NCI-H1930 (cell line): ENCODE measurements at regions not wholly inside any gene's neighbourhood (a gene's known extent, or its start where the extent isn't known, plus 50 kb on each side); places are given as distances from the start of the nearest gene placed in this dataset.
"Not testable (repeated sequence)": the region's sequence is repeated elsewhere in the genome, so short reads cannot be mapped to it uniquely, and the experiment has no call there.

Experiments
- DNase-seq, 2 experiments: peaks; one replicate each; lab custom pipeline; 2025; lab: John Stamatoyannopoulos, UW

- no peak for DNase-seq
Observed at GRCh38 chr12:114123108-114123507, 157.0 kb upstream of the RBM19 start.

GRCh38 chr12:114122016-114122415, 155.9 kb upstream of the RBM19 start:
- no peak for DNase-seq

- DNase-seq, result no peak
Observed at GRCh38 chr12:114119316-114119715, 153.2 kb upstream of the RBM19 start.

GRCh38 chr12:114096461-114096860, 130.3 kb upstream of the RBM19 start:
- no peak for DNase-seq

GRCh38 chr12:114093520-114093919, 127.4 kb upstream of the RBM19 start:
- no peak for DNase-seq

- DNase-seq, result no peak
Observed at GRCh38 chr12:114092981-114093380, 126.9 kb upstream of the RBM19 start.

- DNase-seq, result no peak
Observed at GRCh38 chr12:114090211-114090610, 124.1 kb upstream of the RBM19 start.

- DNase-seq, result no peak
Observed at GRCh38 chr12:114073076-114073475, 107.0 kb upstream of the RBM19 start.

- DNase-seq, result no peak
Observed at GRCh38 chr12:114069507-114069906, 103.4 kb upstream of the RBM19 start.

GRCh38 chr12:114064497-114064896, 98.4 kb upstream of the RBM19 start:
- DNase-seq, result no peak

- DNase-seq, result not testable (repeated sequence)
Observed at GRCh38 chr12:114064034-114064433, 97.9 kb upstream of the RBM19 start.

- DNase-seq, result no peak
Observed at GRCh38 chr12:114063435-114063834, 97.3 kb upstream of the RBM19 start.

- not testable (repeated sequence) for DNase-seq
Observed at GRCh38 chr12:114056351-114056750, 90.2 kb upstream of the RBM19 start.

GRCh38 chr12:114054982-114055381, 88.9 kb upstream of the RBM19 start:
- DNase-seq, result no peak

GRCh38 chr12:114046236-114046998, 80.3 kb upstream of the RBM19 start:
- no peak for DNase-seq

- DNase-seq, result no peak
Observed at GRCh38 chr12:114045349-114045748, 79.2 kb upstream of the RBM19 start.

GRCh38 chr12:114041590-114041989, 75.5 kb upstream of the RBM19 start:
- no peak for DNase-seq

GRCh38 chr12:114041136-114041535, 75.0 kb upstream of the RBM19 start:
- DNase-seq, result no peak

GRCh38 chr12:114038962-114039361, 72.8 kb upstream of the RBM19 start:
- DNase-seq, result no peak

- DNase-seq, result no peak
Observed at GRCh38 chr12:114032801-114033200, 66.7 kb upstream of the RBM19 start.

- no peak for DNase-seq
Observed at GRCh38 chr12:114030451-114030850, 64.3 kb upstream of the RBM19 start.

GRCh38 chr12:114026805-114027204, 60.7 kb upstream of the RBM19 start:
- DNase-seq, result no peak

- no peak for DNase-seq
Observed at GRCh38 chr12:114025935-114026334, 59.8 kb upstream of the RBM19 start.

GRCh38 chr12:114022081-114022480, 56.0 kb upstream of the RBM19 start:
- DNase-seq, result not testable (repeated sequence)
